GM23338 (cell line): ENCODE measurements at regions not wholly inside any gene's neighbourhood (a gene's known extent, or its start where the extent isn't known, plus 50 kb on each side); places are given as distances from the start of the nearest gene placed in this dataset.

ENCODE experiments used
- EZH2 ChIP-seq: fragments of 200-600 bp; sonication (generic); IDR thresholded peaks from one replicate; pipeline ENCODE4 v1.8.0; 2017; ENCODE audit warnings: antibody characterized with exemption, mild to moderate bottlenecking, low read depth; ENCODE audit not compliant: unreplicated experiment
- POLR2AphosphoS5 ChIP-seq: IDR thresholded peaks from 2 replicates; pipeline ENCODE4 v1.6.1; 2016; ENCODE audit warnings: antibody characterized with exemption, low read depth
- TF ChIP-seq, protein P1 (sequence below), 2 experiments: fragments of 200-600 bp in 1 of 2; sonication (generic) in 1 of 2; conservative IDR thresholded peaks; 2 replicates each; pipeline versions ENCODE4 v1.5.1 to v1.6.1; 2016 to 2017; ENCODE audit warnings: antibody characterized with exemption in 2 of 2, low read depth in 2 of 2, mild to moderate bottlenecking in 2 of 2, moderate library complexity in 1 of 2
- TF ChIP-seq, protein P2 (sequence below): IDR thresholded peaks from one replicate; pipeline ENCODE4 v1.6.1; 2018; ENCODE audit warnings: antibody characterized with exemption; ENCODE audit not compliant: unreplicated experiment

DNA sequence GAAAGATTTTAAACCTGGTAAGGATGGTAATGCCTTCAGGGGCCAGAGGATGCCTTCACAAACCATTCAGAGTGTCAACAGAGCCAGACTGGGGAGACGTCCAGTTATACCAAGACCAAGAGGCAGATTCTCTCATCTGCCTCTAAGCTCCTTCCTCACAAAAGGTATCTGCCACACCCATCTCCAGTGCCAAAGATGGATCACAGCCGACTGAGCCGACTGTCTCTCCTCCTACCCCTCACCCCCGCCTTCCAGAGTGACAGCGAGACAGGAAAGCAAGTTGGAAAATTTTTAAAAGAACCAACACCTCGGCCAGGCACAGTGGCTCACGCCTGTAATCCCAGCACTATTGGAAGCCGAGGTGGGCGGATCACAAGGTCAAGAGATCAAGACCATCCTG lies 79.1 kb upstream of the AKIP1 start:
- TF ChIP-seq, protein P1, sequence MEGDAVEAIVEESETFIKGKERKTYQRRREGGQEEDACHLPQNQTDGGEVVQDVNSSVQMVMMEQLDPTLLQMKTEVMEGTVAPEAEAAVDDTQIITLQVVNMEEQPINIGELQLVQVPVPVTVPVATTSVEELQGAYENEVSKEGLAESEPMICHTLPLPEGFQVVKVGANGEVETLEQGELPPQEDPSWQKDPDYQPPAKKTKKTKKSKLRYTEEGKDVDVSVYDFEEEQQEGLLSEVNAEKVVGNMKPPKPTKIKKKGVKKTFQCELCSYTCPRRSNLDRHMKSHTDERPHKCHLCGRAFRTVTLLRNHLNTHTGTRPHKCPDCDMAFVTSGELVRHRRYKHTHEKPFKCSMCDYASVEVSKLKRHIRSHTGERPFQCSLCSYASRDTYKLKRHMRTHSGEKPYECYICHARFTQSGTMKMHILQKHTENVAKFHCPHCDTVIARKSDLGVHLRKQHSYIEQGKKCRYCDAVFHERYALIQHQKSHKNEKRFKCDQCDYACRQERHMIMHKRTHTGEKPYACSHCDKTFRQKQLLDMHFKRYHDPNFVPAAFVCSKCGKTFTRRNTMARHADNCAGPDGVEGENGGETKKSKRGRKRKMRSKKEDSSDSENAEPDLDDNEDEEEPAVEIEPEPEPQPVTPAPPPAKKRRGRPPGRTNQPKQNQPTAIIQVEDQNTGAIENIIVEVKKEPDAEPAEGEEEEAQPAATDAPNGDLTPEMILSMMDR (conservative IDR thresholded peaks at IDR 0.05; ENCODE audit: low read depth in 2 of 2): no peak
- TF ChIP-seq, protein P2, sequence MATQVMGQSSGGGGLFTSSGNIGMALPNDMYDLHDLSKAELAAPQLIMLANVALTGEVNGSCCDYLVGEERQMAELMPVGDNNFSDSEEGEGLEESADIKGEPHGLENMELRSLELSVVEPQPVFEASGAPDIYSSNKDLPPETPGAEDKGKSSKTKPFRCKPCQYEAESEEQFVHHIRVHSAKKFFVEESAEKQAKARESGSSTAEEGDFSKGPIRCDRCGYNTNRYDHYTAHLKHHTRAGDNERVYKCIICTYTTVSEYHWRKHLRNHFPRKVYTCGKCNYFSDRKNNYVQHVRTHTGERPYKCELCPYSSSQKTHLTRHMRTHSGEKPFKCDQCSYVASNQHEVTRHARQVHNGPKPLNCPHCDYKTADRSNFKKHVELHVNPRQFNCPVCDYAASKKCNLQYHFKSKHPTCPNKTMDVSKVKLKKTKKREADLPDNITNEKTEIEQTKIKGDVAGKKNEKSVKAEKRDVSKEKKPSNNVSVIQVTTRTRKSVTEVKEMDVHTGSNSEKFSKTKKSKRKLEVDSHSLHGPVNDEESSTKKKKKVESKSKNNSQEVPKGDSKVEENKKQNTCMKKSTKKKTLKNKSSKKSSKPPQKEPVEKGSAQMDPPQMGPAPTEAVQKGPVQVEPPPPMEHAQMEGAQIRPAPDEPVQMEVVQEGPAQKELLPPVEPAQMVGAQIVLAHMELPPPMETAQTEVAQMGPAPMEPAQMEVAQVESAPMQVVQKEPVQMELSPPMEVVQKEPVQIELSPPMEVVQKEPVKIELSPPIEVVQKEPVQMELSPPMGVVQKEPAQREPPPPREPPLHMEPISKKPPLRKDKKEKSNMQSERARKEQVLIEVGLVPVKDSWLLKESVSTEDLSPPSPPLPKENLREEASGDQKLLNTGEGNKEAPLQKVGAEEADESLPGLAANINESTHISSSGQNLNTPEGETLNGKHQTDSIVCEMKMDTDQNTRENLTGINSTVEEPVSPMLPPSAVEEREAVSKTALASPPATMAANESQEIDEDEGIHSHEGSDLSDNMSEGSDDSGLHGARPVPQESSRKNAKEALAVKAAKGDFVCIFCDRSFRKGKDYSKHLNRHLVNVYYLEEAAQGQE: no peak
- TF ChIP-seq POLR2AphosphoS5 (no peak), EZH2 (no peak)
